CD14-positive monocyte (primary cell): ENCODE measurements at regions not wholly inside any gene's neighbourhood (a gene's known extent, or its start where the extent isn't known, plus 50 kb on each side); places are given as distances from the start of the nearest gene placed in this dataset.

ENCODE experiments used
- DNase-seq, 3 donors: peaks; one replicate each; pipeline ENCODE4 v3.0.0-alpha.2; 2011 to 2022
- H2AFZ ChIP-seq: 2 replicates; pipeline ENCODE4 v1.6.0; 2012; ENCODE audit warnings: mild to moderate bottlenecking, low read depth, low read length, inconsistent platforms; ENCODE audit not compliant: insufficient read depth, poor library complexity, severe bottlenecking
- H3K27ac ChIP-seq, 2 donors: 1 replicate in 1 of 2; 2 replicates in 1 of 2; pipeline ENCODE4 v1.5.1; 2012 to 2013; ENCODE audit warnings: low read length in 2 of 2, control low read depth in 1 of 2, inconsistent platforms in 1 of 2, low read depth in 1 of 2, mild to moderate bottlenecking in 1 of 2
- H3K27me3 ChIP-seq, 2 donors: one replicate each; pipeline versions ENCODE4 v1.6.0 to v1.6.1; 2011 to 2013; ENCODE audit warnings: low read length in 2 of 2; ENCODE audit not compliant: control insufficient read depth in 2 of 2, insufficient read depth in 2 of 2
- H3K36me3 ChIP-seq, 2 donors: replicated peaks in 1 of 2; 1 replicate in 1 of 2; 2 replicates in 1 of 2; pipeline versions ENCODE4 v1.5.1 to v1.6.1; 2012 to 2013; ENCODE audit warnings: low read length in 2 of 2, control low read depth in 1 of 2, inconsistent platforms in 1 of 2, mild to moderate bottlenecking in 1 of 2; ENCODE audit not compliant: insufficient read depth in 2 of 2, control insufficient read depth in 1 of 2
- H3K4me1 ChIP-seq, 2 donors: 1 replicate in 1 of 2; 2 replicates in 1 of 2; pipeline versions ENCODE4 v1.5.1 to v1.6.1; 2012 to 2013; ENCODE audit warnings: low read length in 2 of 2, control low read depth in 1 of 2, inconsistent platforms in 1 of 2, mild to moderate bottlenecking in 1 of 2, moderate library complexity in 1 of 2; ENCODE audit not compliant: insufficient read depth in 2 of 2, control insufficient read depth in 1 of 2
- H3K4me2 ChIP-seq: replicated peaks from 2 replicates; pipeline ENCODE3; 2012; ENCODE audit warnings: low read length, moderate library complexity, mild to moderate bottlenecking; ENCODE audit not compliant: poor library complexity, severe bottlenecking; ENCODE audit errors: extremely low read depth
- H3K4me3 ChIP-seq, 3 experiments: fragments of 200-600 bp in 1 of 3; sonication (generic) in 1 of 3; replicated peaks in 1 of 3; 1 replicate in 2 of 3; 2 replicates in 1 of 3; pipeline ENCODE4 v1.5.1; 2011 to 2013; ENCODE audit warnings: low read length in 3 of 3, mild to moderate bottlenecking in 3 of 3, control low read depth in 2 of 3, low read depth in 2 of 3, inconsistent platforms in 1 of 3, moderate library complexity in 1 of 3
- H3K79me2 ChIP-seq: 2 replicates; pipeline ENCODE4 v1.6.0; 2012; ENCODE audit warnings: mild to moderate bottlenecking, control low read depth, inconsistent platforms, low read length, moderate library complexity; ENCODE audit not compliant: insufficient read depth
- H3K9ac ChIP-seq: 2 replicates; pipeline ENCODE4 v1.6.0; 2017; ENCODE audit warnings: low read length, mild to moderate bottlenecking; ENCODE audit not compliant: insufficient read depth, poor library complexity, severe bottlenecking
- H3K9me3 ChIP-seq, 2 donors: replicated peaks in 1 of 2; 1 replicate in 1 of 2; 2 replicates in 1 of 2; pipeline versions ENCODE4 v1.5.1 to v1.6.1; 2012 to 2013; ENCODE audit warnings: low read length in 2 of 2, control low read depth in 1 of 2; ENCODE audit not compliant: control insufficient read depth in 1 of 2, insufficient read depth in 1 of 2
- H4K20me1 ChIP-seq: 2 replicates; pipeline ENCODE4 v1.6.0; 2012; ENCODE audit warnings: mild to moderate bottlenecking, low read length, control low read depth, moderate library complexity; ENCODE audit not compliant: insufficient read depth
- H3K27ac Mint-ChIP-seq, 7 donors: one replicate each; pipeline ENCODE4 v1.8.0; 2020; ENCODE audit warnings: mild to moderate bottlenecking in 7 of 7, mixed read lengths in 7 of 7, moderate library complexity in 6 of 7, inconsistent platforms in 2 of 7
- H3K27me3 Mint-ChIP-seq, 3 donors: one replicate each; pipeline ENCODE4 v1.8.0; 2021 to 2022; ENCODE audit warnings: low read depth in 3 of 3, mild to moderate bottlenecking in 3 of 3, mixed read lengths in 3 of 3, moderate library complexity in 3 of 3, inconsistent platforms in 1 of 3
- H3K36me3 Mint-ChIP-seq, 2 donors: one replicate each; pipeline ENCODE4 v1.8.0; 2020; ENCODE audit warnings: mixed read lengths in 2 of 2, inconsistent platforms in 1 of 2, mild to moderate bottlenecking in 1 of 2
- H3K4me1 Mint-ChIP-seq: one replicate; pipeline ENCODE4 v1.8.0; 2020; ENCODE audit warnings: mild to moderate bottlenecking, mixed read lengths
- H3K4me3 Mint-ChIP-seq, 2 donors: one replicate each; pipeline ENCODE4 v1.8.0; 2020; ENCODE audit warnings: mild to moderate bottlenecking in 2 of 2, mixed read lengths in 2 of 2, moderate library complexity in 1 of 2
- H3K9me3 Mint-ChIP-seq, 7 donors: one replicate each; pipeline ENCODE4 v1.8.0; 2020 to 2022; ENCODE audit warnings: mixed read lengths in 7 of 7, mild to moderate bottlenecking in 6 of 7, moderate library complexity in 6 of 7, inconsistent platforms in 2 of 7
- WGBS: methylation state at CpG from one replicate; pipeline ENCODE4 v1.1.5; 2013; ENCODE audit warnings: missing lambda C conversion rate; ENCODE audit not compliant: insufficient coverage; 5-methylcytosine and 5-hydroxymethylcytosine counted together
- intact Hi-C, 2 donors: fragments of 100-400 bp; cut with micrococcal nuclease; formaldehyde crosslinking; loops; one replicate each; pipeline versions ENCODE4 v1.15.0 to v1.15.1; 2023
- TF ChIP-seq, protein P1 (sequence below): fragments of 200-600 bp; IDR thresholded peaks from one replicate; pipeline ENCODE4 v1.8.0; 2022; ENCODE audit warnings: antibody characterized with exemption, mild to moderate bottlenecking

GRCh38 chr6:33962246-33963027, 158.6 kb upstream of the MLN start:
- TF ChIP-seq, protein P1, sequence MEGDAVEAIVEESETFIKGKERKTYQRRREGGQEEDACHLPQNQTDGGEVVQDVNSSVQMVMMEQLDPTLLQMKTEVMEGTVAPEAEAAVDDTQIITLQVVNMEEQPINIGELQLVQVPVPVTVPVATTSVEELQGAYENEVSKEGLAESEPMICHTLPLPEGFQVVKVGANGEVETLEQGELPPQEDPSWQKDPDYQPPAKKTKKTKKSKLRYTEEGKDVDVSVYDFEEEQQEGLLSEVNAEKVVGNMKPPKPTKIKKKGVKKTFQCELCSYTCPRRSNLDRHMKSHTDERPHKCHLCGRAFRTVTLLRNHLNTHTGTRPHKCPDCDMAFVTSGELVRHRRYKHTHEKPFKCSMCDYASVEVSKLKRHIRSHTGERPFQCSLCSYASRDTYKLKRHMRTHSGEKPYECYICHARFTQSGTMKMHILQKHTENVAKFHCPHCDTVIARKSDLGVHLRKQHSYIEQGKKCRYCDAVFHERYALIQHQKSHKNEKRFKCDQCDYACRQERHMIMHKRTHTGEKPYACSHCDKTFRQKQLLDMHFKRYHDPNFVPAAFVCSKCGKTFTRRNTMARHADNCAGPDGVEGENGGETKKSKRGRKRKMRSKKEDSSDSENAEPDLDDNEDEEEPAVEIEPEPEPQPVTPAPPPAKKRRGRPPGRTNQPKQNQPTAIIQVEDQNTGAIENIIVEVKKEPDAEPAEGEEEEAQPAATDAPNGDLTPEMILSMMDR, result no peak
- intact Hi-C loops, result no loop called here
- Histone ChIP-seq H3K4me1 (no peaks in the 10 kb centered on the region), H3K9ac (no peak overlapping the region), H3K4me3 (no peak overlapping the region), H2AFZ (no peak overlapping the region), H3K9me3 (peaks cover 0 to 4% of the 10 kb centered on the region in 2 donors), H3K36me3 (no peaks in the 10 kb centered on the region), H3K4me2 (no peak overlapping the region), H3K79me2 (no peaks in the 10 kb centered on the region), H3K27ac (no peak overlapping the region), H4K20me1 (no peaks in the 10 kb centered on the region), H3K27me3 (no peaks in the 10 kb centered on the region)
- 73% methylated on average over 13 of the region's 16 CpGs for WGBS
- Mint-ChIP-seq H3K4me3 (no peak overlapping the region), H3K27ac (no peak overlapping the region), H3K27me3 (peaks cover 9 to 15% (median 10%) of the 10 kb centered on the region in 3 donors), H3K36me3 (no peaks in the 10 kb centered on the region), H3K4me1 (no peaks in the 10 kb centered on the region), H3K9me3 (peaks cover 0 to 16% (median 8%) of the 10 kb centered on the region in 7 donors)
- no peak for DNase-seq

DNA sequence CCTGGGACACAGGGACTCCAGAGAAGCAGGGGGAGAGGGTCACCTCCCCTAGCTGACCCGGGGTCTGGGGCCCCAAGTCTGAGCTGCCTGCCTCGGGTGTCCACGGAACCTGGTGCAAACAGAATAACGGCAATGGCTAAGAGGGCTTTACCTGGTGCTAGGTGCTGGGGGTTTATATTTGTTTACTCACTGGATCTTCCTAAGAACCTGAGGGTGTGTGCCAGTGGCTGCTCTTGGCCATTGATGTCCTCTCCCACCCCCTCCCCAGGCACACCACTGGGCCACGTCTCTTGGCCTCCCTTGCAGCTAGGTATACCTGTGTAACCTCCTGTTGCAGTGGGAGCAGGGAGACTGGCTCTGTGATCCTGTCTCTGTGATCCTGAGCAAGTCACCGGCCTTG, 157.9 kb upstream of the MLN start:
- DNase-seq, result no peak
- TF ChIP-seq, protein P1, result no peak
- peaks cover 6 to 9% (median 6%) of the 10 kb centered on the region in 3 donors for H3K27me3 Mint-ChIP-seq

More for the DNA sequence above, 157.9 kb upstream of the MLN start:
- intact Hi-C loops, result no loop called here
- Histone ChIP-seq H3K4me1 (no peaks in the 10 kb centered on the region), H3K4me3 (no peak overlapping the region), H4K20me1 (no peaks in the 10 kb centered on the region), H3K9me3 (no peaks in the 10 kb centered on the region), H2AFZ (no peak overlapping the region), H3K27ac (no peak overlapping the region), H3K27me3 (no peaks in the 10 kb centered on the region), H3K36me3 (no peaks in the 10 kb centered on the region), H3K79me2 (no peaks in the 10 kb centered on the region), H3K9ac (no peak overlapping the region), H3K4me2 (no peak overlapping the region)
- no peaks in the 10 kb centered on the region for H3K36me3 Mint-ChIP-seq
- no peak overlapping the region for H3K4me3 Mint-ChIP-seq
- H3K27ac Mint-ChIP-seq, result no peak overlapping the region
- no CpG with 5 or more reads among the region's 6 CpGs for WGBS
- no peaks in the 10 kb centered on the region for H3K4me1 Mint-ChIP-seq
- H3K9me3 Mint-ChIP-seq, result peaks cover 0 to 9% (median 3%) of the 10 kb centered on the region in 7 donors
